Osteocyte (in vitro differentiated cells): ENCODE measurements at regions not wholly inside any gene's neighbourhood (a gene's known extent, or its start where the extent isn't known, plus 50 kb on each side); places are given as distances from the start of the nearest gene placed in this dataset.
A peak's percentile ranks its signal among the peaks of the same experiment; 100 is the strongest.
"Not testable (repeated sequence)": the region's sequence is repeated elsewhere in the genome, so short reads cannot be mapped to it uniquely, and the experiment has no call there.

ENCODE experiments used
- DNase-seq: peaks from one replicate; pipeline ENCODE4 v3.0.0; 2021; ENCODE audit warnings: mixed read lengths; ENCODE audit not compliant: unreplicated experiment; ENCODE audit errors: extremely low spot score
- H3K27ac Mint-ChIP-seq: one replicate; pipeline ENCODE4 v1.8.0; 2021; ENCODE audit warnings: mild to moderate bottlenecking, mixed read lengths; ENCODE audit not compliant: unreplicated experiment
- H3K27me3 Mint-ChIP-seq: one replicate; pipeline ENCODE4 v1.8.0; 2021; ENCODE audit warnings: mixed read lengths; ENCODE audit not compliant: unreplicated experiment
- H3K36me3 Mint-ChIP-seq: one replicate; pipeline ENCODE4 v1.8.0; 2021; ENCODE audit warnings: mixed read lengths; ENCODE audit not compliant: unreplicated experiment
- H3K4me1 Mint-ChIP-seq: one replicate; pipeline ENCODE4 v1.8.0; 2021; ENCODE audit warnings: mixed read lengths; ENCODE audit not compliant: unreplicated experiment
- H3K4me3 Mint-ChIP-seq: one replicate; pipeline ENCODE4 v1.8.0; 2021; ENCODE audit warnings: mild to moderate bottlenecking, moderate library complexity, mixed read lengths; ENCODE audit not compliant: unreplicated experiment
- H3K9me3 Mint-ChIP-seq: one replicate; pipeline ENCODE4 v1.8.0; 2021; ENCODE audit warnings: mixed read lengths; ENCODE audit not compliant: unreplicated experiment
- CTCF ChIP-seq: fragments of 200-600 bp; sonication (generic); IDR thresholded peaks from 2 replicates; pipeline ENCODE4 v1.5.0; 2021; ENCODE audit warnings: antibody characterized with exemption, mild to moderate bottlenecking, moderate library complexity

- no peak for DNase-seq
- Mint-ChIP-seq H3K9me3 (peaks cover 40% of the 10 kb centered on the region), H3K36me3 (peaks cover 29% of the 10 kb centered on the region)
These were observed 278.1 kb upstream of the ARSJ start for GRCh38 chr4:114257501-114257900.

GRCh38 chr4:114262421-114262820 is 283.0 kb upstream of the ARSJ start:
- H3K4me3 Mint-ChIP-seq, H3K27me3 Mint-ChIP-seq, H3K36me3 Mint-ChIP-seq, DNase-seq, H3K27ac Mint-ChIP-seq, H3K9me3 Mint-ChIP-seq: not testable (repeated sequence)
- peaks cover 50% of the 10 kb centered on the region for H3K4me1 Mint-ChIP-seq

More at GRCh38 chr4:114257501-114257900, 278.1 kb upstream of the ARSJ start:
- Mint-ChIP-seq H3K27me3 (no peaks in the 10 kb centered on the region), H3K4me3 (no peak overlapping the region), H3K4me1 (peaks cover 26% of the 10 kb centered on the region), H3K27ac (peak overlapping the region; percentile 52)
- no peak for TF ChIP-seq CTCF

- DNase-seq = no peak
- no peak overlapping the region for H3K4me3 Mint-ChIP-seq
- H3K27ac Mint-ChIP-seq = peak overlapping the region; percentile 76
- no peak for TF ChIP-seq CTCF
- H3K36me3 Mint-ChIP-seq = peaks cover 2% of the 10 kb centered on the region
- H3K9me3 Mint-ChIP-seq = no peaks in the 10 kb centered on the region
- peaks cover 53% of the 10 kb centered on the region for H3K4me1 Mint-ChIP-seq
- H3K27me3 Mint-ChIP-seq = no peaks in the 10 kb centered on the region
These were observed 283.8 kb upstream of the ARSJ start for GRCh38 chr4:114263233-114263632.

GRCh38 chr4:114264452-114264851 is 285.0 kb upstream of the ARSJ start:
- Mint-ChIP-seq H3K4me3 (peak overlapping the region; percentile 32), H3K27me3 (no peaks in the 10 kb centered on the region), H3K27ac (peak overlapping the region; percentile 76), H3K36me3 (peaks cover 2% of the 10 kb centered on the region), H3K4me1 (peaks cover 56% of the 10 kb centered on the region), H3K9me3 (no peaks in the 10 kb centered on the region)
- no peak for TF ChIP-seq CTCF
- no peak for DNase-seq

- no peak overlapping the region for H3K4me3 Mint-ChIP-seq
- H3K27me3 Mint-ChIP-seq = no peaks in the 10 kb centered on the region
- H3K9me3 Mint-ChIP-seq = peaks cover 4% of the 10 kb centered on the region
- peaks cover 56% of the 10 kb centered on the region for H3K4me1 Mint-ChIP-seq
- peaks cover 4% of the 10 kb centered on the region for H3K36me3 Mint-ChIP-seq
- peak overlapping the region; percentile 76 for H3K27ac Mint-ChIP-seq
- no peak for TF ChIP-seq CTCF
- no peak for DNase-seq
These were observed 285.4 kb upstream of the ARSJ start for GRCh38 chr4:114264877-114265291.

GRCh38 chr4:114265342-114265741 is 285.9 kb upstream of the ARSJ start:
- Mint-ChIP-seq H3K27ac (peak overlapping the region; percentile 76), H3K27me3 (no peaks in the 10 kb centered on the region), H3K4me1 (peaks cover 56% of the 10 kb centered on the region), H3K9me3 (peaks cover 4% of the 10 kb centered on the region), H3K36me3 (peaks cover 6% of the 10 kb centered on the region), H3K4me3 (no peak overlapping the region)
- TF ChIP-seq CTCF = no peak
- DNase-seq = no peak
